ENCODE measurements at regions not wholly inside any gene's neighbourhood (a gene's known extent, or its start where the extent isn't known, plus 50 kb on each side); places are given as distances from the start of the nearest gene placed in this dataset.
"Not testable (repeated sequence)": the region's sequence is repeated elsewhere in the genome, so short reads cannot be mapped to it uniquely, and the experiment has no call there.

DNA sequence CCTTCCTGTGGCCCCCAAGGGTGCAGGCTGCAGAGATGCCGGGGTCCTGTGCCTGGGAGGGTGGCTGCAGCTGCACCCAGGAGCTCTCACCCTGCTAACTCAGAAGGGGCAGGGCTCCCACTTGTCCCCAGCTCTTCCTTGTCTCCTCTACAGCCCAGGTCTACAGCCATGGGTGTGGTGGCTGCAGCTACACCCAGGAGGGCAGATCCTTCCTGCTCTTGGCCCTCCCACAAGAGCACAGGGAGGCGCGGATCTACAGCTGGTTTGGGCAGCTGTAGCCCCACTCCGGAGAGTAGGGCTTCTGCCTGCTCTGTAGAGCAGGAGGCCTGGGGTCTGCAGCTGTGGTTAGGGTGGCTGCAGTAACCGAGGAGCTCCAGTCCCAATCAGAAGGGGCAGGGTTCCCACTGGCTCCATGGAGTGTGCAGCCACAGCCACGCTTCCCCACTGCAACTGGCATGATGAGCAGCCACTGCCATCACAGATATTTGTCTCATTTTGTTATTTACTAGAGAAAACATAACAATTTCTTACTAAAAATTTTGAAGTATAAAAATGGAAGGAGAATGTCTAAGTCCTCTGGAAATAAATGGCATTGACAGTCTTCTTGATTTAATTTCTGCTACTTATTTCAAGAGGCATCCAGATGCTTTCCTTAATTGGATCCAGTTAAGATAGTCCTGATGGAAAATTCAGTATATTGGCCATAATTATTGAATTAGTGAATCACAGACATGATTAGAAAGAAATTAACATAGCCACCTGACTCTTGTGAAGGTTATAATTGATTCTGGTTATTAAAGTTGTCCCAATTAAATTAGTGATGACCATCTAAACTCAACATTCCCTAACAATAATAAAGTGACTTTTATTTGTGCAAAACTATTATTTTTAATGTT, 233.6 kb downstream of the KCNE4 start:
- DNase-seq (ENCODE audit: low spot score): no peak

DNA sequence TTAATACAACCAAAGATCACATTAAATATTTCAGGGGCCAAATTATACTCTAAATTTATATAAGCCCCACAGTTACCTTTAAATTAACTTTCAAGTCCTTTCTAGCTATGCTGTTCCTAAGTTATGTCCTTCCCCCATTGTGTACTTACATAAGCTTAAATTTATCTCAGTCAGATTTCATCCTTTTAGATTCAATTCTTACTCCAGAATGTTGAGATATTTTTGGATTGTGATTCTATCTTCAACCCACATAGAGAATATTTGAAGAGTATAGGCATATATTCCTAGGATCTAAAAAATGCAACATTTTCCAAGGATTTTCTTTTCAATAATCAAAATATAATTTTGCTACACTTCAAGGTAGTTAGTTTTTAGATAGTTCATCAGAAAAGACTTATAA, 242.8 kb downstream of the KCNE4 start:
- peak; percentile 49 for DNase-seq (ENCODE audit: low spot score)

DNA sequence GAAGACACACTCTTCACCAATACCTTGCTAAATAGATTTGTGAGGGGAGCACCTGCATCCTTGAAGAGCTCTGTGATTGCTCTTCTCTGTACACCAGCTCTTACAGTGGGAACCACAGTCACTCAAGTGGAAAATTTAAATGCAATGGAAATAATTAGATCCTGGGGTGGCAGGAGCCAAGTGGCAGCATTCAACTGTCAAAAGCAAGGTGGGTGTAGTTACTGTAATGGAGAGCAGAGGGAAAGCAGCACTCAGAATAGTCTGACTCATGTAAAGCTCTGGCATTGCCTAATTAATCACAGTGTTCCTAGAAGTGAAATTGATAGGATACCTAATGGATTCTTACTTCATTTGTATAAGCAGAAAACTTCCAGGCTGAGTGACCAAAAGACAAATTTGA, 245.8 kb downstream of the KCNE4 start:
- DNase-seq (ENCODE audit: low spot score): peak; percentile 72

DNA sequence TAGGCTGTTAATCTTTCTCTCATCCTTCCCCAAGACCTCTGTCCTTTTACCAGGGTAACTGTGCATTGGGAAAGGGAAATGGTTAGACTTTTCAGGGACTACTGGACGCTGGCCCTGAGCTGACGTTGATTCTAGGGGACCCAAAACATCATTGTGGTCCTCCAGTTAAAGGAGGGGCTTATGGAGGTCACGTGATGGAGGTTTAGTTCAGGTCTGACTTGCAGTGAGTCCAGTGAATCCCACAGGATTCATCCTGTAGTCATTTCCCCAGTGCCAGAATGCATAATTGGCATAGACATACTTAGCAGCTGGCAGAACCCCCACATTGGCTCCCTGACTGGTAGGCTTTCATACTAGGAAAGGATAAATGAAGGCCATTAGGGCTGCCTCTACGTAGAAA, 246.3 kb downstream of the KCNE4 start:
- not testable (repeated sequence) for DNase-seq (ENCODE audit: low spot score)

DNA sequence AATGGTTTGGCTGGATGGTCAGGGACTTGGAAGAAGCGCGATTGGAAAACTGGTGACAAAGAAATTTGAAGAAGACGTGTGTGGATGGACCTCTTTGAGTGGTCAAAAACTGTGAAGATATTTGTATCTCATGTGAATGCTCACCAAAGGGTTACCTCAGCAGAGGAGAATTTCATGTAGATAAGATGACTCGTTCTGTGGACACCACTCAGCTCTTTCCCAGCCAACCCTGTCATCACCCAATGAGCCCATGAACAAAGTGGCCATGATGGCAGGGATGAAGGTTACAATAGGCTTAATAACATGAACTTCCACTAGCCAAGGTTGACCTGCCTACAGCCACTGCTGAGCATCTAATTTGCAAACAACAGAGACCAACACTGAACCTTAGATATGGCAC, 248.3 kb downstream of the KCNE4 start:
- DNase-seq (ENCODE audit: low spot score): no peak

DNA sequence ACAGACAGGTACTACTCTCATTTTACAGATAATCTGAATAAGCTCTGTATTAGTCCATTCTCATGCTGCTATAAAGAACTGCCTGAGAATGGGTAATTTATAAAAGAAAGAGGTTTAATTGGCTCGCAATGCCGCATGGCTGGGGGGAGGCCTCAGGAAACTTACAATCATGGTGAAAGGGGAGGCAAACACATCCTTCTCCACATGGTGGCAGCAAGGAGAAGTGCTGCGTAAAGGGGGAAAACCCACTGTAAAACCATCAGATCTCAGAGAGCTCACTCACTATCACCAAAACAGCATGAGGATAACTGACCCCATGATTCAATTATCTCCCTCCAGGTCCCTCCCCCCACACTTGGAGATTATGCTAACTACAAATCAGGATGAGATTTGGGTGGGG, 254.4 kb downstream of the KCNE4 start:
- DNase-seq (ENCODE audit: low spot score): no peak

DNA sequence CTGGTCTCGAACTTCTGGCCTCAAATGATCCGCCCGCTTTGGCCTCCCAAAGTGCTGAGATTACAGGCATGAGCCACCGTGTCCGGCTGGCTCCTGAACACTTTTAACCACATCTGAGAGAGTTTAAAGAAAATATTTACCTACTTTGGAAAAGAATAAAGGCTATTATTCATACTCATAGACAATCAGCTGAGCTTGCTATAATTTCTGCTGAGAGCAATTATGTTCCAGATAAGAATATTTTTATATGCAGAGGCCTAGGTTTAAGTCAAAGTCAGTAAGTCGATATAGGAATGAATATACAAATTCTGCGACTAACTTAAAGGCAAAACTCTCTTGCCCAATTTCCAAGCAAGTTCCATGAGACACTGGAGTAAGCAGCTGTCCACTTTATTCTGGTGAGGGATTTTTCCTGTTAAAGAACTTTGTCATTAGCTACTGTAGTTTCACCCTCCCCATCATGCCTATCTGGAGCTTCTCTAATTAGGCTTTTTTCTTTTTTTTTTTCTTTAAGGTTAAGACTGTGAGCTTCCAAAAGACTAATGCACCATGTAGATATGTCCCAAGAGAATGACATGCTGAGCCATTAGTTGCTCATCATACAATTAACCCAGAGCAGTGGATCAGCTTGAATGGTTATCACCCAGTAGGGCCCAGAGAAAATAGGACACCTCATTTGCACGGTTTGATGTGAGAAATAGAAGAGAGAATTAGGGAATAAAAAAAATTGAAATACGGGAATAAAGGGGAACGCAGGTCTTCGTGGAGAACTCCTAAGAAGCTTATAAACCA, 260.1 kb downstream of the KCNE4 start:
- no peak for DNase-seq (ENCODE audit: low spot score)

DNA sequence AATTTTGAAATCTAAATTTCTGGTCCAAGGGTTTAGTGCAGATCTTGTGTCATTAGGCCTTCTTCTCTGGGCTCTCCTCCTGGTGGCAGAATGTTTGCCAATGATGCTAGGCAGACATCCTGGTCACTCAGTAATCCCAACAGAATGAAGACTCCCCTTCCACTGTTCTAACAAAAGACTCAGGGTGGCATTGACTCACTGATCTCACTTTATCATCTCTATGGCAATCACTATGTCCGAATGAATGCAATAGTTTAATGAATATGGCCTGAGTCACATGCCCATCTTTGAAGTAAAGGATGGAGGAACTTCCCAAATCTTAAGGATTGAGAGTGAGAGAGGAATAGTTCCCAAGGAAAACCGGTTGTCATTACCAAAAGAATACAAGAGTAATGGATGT, 261.1 kb downstream of the KCNE4 start:
- no peak for DNase-seq (ENCODE audit: low spot score)

DNA sequence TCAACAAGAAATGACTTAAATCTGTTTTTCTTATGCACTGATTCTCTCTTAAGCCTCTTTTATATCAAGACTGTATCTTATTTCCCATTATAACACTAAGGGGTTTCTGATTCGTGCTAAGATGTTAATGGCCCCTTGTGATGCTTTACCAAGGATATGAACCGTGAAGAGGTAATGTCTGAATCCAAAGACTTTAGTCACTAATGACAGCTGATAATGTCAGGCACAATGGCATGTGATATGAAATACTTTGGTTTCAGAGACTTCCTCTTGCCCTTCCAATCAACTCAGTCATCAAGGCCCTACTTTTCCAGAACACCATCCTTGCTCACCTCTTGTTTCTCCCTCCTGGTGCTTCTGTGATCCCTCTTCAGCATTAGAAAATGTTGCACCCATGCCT, 262.8 kb downstream of the KCNE4 start:
- no peak for DNase-seq (ENCODE audit: low spot score)

DNA sequence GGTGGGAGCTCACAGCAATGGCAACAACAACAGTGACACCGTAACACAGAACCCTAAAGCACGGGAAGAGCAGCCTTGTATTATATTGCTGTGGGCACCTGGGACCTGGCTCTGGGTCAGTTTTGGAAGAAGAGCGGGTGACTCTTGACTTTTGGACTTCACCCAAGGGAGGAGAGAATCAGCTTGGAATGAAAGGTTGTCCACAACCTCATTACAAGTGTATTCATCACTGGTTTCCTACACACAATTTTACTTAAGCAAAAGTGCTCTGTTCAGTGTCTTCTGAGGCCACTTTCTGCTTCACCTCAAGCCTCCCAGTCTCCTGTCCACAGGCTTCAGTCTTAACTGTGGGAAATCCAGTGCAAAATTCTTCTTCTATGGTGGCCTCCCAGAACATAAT, 263.8 kb downstream of the KCNE4 start:
- DNase-seq (ENCODE audit: low spot score): no peak

DNA sequence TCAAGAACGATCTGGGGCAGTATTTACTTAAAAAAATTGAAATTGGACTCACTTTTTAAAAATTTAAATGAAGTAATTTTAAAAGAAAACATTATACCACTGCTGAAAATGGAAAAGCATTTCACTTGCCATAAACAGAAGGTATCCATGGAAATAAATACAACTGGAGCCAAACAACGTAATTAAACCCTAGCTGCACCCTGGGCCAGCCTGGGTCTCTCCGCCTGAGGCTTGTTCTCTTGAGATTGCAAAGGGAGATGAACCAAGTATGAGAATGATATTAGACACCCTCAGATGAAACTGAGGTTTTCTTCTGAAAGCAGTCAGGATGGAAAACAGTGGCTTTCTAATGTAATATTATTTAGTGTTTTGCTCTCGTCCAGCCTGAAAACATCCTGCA, 264.4 kb downstream of the KCNE4 start:
- DNase-seq (ENCODE audit: low spot score): no peak

DNA sequence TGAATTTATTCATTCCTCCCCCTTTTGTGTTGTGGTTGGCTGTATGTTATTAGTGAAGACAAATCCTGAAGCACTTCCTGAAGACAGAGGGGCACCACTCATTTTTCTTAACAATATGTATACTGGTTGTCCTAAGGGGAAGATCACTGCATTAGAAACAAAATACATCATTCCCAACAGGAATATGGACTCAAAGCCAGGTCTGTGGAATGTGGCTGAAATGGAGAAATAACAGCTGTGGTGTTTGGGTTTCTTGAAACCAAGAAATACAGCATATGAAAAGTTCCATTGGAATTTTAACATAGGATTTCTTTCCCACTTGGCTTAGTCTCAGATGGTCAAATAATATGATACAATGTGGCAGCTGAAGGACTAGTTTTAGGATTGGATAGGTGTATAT, 267.6 kb downstream of the KCNE4 start:
- DNase-seq (ENCODE audit: low spot score): no peak

DNA sequence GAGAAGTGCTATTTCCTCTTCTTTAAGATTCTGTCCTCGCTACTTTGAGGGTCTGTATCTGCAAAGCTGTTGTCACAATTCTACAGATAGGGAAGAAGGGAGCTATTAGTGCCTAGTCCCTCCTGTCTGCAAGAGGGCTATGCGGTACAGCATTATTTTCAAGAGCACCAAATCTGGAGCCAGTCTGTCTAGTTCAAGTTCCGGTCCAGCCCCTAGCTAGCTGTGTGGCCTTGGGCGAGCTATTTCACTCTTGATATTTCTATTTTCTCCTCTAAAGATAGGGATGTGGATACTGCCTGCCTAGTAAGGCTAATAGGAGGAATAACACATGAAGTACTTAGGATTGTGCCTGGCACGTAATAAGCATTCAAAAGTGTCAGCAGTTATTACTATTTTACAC, 272.4 kb downstream of the KCNE4 start:
- DNase-seq (ENCODE audit: low spot score): no peak

DNA sequence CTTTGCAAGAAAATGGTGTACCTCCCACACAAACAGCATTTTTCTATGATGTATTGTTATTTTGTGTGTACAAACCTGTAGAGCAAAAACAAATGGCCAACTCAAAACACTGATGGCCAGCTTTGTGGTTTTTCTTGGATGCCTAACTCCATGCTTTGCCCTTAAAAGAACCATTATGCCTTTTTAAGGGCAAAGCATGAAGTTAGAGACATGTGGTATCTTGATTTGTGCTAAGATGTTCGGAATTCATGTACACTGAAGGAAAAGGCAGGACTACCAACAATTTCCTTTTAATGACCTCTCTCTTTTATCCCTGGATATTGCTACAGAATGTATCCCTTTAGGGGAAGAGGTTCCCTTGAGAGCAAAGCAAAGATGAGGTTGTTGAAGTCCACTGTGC, 273.6 kb downstream of the SCG2 start:
- no peak for DNase-seq (ENCODE audit: low spot score)

DNA sequence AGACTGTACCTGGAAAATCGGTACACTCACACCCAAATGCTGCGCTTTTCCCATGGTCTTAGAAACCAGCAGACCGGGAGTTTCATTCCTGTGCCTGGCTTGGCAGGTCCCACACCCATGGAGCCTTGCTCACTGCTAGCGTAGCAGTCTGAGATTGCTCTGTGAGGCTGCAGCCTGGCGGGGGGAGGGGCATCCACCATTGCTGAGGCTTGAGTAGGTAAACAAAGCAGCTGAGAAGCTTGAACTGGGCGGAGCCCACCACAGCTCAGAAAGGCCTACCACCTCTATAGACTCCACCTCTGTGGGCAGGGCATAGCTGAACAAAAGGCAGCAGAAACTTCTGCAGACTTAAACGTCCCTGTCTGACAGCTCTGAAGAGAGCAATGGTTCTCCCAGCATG, 271.4 kb downstream of the SCG2 start:
- not testable (repeated sequence) for DNase-seq (ENCODE audit: low spot score)

DNA sequence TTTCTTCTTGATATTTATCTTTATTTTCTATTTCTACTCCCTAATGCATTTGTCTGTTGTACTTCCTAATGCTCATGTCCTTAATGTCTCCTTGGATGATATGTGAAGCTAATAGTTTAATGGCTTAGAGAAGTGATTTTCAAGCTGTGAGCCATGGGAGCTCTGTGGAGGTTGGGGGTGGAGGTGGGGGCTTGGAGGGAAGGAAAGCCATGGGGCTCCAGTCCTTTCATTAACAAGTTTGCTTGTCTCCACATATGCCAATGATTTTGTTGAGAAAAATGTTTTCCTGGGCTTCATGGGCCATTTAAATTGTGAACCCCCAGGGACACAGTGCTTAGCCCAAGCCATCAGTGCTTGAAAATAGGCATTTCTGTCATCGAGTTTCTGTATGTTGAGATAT, 264.1 kb downstream of the SCG2 start:
- no peak for DNase-seq (ENCODE audit: low spot score)

DNA sequence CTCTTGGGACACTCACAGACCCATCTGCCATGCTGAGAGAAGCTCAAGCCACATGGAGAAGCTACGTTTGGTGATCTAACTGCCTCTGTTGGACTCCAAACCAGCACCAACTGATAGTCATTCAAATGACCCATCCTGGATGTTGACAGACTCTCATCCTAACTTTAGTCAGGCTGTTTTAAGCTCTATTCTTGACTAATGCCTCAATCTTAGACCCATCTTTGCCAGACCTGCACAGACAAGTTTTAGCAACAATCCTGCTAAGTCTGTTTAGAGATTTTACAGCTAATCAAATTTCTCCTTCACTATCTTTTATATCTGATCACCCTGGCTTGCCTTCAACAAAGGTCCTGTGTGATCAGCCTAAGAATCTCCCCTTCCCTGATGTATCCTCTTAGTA, 245.1 kb downstream of the SCG2 start:
- no peak for DNase-seq (ENCODE audit: low spot score)

DNA sequence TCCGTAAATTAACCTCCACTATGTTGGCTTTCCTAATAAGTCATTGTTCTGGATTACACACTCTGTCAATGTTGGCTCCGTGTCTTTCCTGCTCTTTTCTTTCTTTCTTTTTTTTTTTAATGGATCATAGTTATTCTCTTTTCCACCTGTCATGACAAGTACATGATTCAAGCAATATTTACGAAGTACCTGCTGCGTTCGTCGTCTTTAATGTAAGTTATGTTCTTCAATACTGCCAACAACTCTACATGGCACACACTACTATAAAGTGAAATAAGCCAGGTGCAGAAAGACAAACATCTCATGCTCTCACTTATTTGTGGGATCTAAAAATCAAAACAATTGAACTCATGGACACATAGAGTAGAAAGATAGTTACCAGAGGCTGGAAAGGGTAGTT, 239.1 kb downstream of the SCG2 start:
- DNase-seq (ENCODE audit: low spot score): no peak

DNA sequence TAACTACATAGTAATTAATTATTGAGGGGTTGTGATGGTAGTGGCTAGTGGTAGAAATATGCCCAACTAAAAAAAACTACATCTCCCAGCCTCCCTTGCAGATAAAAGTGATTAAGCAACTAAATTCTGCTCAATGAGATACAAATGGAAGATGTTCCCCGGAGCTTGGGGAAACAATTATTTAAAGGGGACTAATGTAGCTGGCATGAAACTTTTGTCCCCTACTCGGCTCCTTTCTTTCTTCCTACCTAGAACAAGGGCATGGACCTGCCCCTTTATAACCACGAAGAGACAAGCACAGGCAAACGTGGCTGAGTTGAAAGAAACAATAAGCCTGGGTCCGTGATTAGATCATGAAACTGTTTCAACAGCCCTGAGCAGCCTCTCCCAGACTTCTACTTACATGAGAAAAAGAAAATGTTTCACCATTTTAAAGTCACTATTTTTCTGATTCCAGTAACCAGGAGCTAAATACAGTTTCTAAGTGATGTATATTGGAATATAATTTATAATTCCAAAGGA, 236.9 kb downstream of the SCG2 start:
- no peak for DNase-seq (ENCODE audit: low spot score)

DNA sequence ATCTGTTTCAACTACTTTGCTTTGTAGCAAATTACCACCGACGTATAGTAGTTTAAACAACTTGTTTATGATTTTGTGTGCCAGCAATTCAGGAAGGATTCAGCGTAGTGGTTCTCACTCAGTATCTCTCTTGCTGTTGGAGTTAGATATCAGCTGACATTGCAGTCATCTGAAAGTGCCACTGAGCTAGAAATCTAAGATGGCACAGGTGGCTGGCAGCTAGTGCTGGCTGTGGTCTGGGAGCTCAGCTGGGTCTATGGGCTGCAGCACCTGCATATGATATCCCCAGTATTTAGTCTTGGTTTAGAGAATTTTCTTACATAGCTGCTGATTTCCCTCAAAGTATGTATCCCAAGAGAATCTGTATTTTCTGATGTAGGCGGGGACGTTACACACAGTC, 235.6 kb downstream of the SCG2 start:
- DNase-seq (ENCODE audit: low spot score): no peak

DNA sequence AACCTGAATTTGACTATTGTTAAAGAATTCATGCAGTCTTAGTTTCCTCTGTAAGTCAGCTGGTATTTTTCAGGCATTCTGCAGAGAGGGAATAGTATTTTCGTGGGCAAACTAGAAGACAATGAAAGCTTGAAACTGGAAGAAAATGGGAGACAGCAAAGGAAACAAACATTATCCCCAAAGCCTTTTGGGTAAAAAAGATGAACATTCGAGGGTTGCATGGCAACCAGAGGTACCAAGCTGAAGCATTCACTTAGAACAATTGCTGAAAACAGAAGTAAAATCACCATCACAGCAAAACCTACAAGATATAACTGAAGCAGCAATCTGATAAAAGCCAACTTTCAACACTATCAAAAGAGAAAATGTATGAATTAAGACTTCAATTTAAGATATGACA, 233.7 kb downstream of the SCG2 start:
- DNase-seq (ENCODE audit: low spot score): no peak

DNA sequence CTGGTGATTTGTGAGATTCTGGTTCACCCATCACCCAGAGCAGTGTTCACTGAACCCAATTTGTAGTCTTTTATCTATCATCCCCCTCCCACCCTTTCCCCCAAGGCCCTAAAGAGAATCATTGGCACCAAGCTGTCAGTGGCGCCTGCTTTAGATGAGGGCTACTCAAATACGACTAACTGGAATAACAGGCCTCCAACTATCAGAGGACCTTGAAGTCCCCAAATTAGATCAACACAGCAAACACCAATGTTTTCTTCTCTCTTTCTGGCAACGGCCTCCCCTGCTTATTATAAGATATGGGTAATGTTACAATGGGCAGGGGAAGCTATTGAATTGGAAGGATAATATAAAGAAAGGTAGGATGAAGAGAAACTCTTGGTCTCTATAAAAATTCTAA, 232.3 kb downstream of the SCG2 start:
- DNase-seq (ENCODE audit: low spot score): no peak

DNA sequence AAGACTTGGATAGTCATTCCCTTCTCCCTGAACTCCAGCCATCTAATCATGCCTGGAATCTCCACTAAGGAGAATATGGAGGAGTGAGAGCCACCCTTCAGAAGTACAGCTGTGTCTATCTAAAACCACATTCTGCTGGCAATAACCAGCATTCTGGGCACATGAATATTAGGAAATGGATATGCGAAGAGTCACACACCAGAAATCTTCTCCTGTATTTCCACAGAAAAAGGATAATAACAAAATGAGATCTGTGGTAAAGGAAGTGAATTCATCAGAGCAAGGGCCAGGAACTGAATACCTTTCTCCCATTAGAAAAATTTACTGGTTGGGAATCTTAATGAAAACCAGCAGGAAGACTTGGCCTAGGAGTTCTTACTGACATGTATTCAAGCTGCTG, 218.8 kb downstream of the SCG2 start:
- no peak for DNase-seq (ENCODE audit: low spot score)
